ENCODE measurements at regions not wholly inside any gene's neighbourhood (a gene's known extent, or its start where the extent isn't known, plus 50 kb on each side); places are given as distances from the start of the nearest gene placed in this dataset.

DNA sequence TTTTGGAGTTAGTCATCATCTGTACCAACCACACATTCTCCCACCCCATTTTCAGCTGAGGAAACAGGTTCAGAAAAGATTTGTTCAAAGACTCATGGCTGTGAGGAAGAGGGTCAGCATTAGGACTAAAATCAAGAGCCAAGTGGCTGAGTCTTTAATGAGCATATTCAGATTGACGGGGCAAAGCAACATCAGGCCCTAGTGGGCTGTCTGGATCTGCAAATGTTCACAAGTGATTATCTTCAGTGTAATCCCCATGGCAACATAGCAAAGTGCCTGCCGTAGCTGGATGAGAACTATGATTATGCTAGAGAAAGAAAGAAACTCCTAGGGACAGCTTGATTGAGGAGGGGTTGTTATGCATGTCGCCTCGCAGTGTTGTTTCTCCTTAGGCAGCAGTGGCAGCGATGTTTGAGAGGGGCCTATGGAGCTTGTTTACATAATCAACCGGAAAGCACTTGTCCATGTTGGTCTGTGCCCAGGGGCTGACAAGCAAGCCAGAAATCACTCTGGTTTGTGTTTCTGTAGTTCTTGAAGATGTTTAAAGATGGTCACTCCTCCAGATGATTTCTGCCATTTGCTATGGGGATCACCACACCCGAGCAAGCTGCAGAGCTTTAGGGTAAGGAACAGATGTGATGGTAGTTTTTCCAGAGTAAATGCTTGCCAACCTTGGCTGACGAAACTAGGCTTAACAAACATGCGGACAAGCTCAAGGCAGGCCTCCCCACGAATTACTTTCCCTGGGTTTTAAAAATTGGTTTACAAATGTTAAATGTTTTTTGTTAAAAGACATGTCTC is 124.3 kb upstream of the MLIP start:
- peak overlapping the region; percentile 37; the same call in 1 of the 2 replicates for H3K27ac Mint-ChIP-seq
- DNase-seq (ENCODE audit: low spot score) (no peak), ATAC-seq (peak; percentile 53)
- no peak overlapping the region for H3K4me3 Mint-ChIP-seq
- no peaks in the 10 kb centered on the region for H3K27me3 Mint-ChIP-seq (ENCODE audit: low read depth)
- H3K9me3 Mint-ChIP-seq: no peaks in the 10 kb centered on the region
- CTCF ChIA-PET: interaction anchor here (0.7 to 3.7 kb wide), 21 partner anchors 8 to 1005 kb away, joined by 3 to 35 read pairs (median 4); no protein-coding TSS in a partner anchor
- H3K36me3 Mint-ChIP-seq: no peaks in the 10 kb centered on the region
- H3K4me1 Mint-ChIP-seq: peaks cover 25% of the 10 kb centered on the region
- POLR2A ChIA-PET: interaction anchor here (0.6 kb wide), 1 partner anchor 12 kb away, joined by 3 read pairs; no protein-coding TSS in a partner anchor
- TF ChIP-seq PRRX2 (CRISPR knock-in tag; IDR thresholded peaks at IDR 0.05) (no peak), NFE2L1 (CRISPR knock-in tag; IDR thresholded peaks at IDR 0.05) (no peak), ZNF219 (CRISPR knock-in tag; IDR thresholded peaks at IDR 0.05; ENCODE audit: borderline replicate concordance) (no peak), CBFB (CRISPR knock-in tag; IDR thresholded peaks at IDR 0.05; ENCODE audit: low read depth) (no peak), RELA (CRISPR knock-in tag; IDR thresholded peaks at IDR 0.05; ENCODE audit: borderline replicate concordance) (no peak)
- TF ChIP-seq, protein P1, sequence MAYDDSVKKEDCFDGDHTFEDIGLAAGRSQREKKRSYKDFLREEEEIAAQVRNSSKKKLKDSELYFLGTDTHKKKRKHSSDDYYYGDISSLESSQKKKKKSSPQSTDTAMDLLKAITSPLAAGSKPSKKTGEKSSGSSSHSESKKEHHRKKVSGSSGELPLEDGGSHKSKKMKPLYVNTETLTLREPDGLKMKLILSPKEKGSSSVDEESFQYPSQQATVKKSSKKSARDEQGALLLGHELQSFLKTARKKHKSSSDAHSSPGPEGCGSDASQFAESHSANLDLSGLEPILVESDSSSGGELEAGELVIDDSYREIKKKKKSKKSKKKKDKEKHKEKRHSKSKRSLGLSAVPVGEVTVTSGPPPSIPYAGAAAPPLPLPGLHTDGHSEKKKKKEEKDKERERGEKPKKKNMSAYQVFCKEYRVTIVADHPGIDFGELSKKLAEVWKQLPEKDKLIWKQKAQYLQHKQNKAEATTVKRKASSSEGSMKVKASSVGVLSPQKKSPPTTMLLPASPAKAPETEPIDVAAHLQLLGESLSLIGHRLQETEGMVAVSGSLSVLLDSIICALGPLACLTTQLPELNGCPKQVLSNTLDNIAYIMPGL (CRISPR knock-in tag; IDR thresholded peaks at IDR 0.05): no peak

DNA sequence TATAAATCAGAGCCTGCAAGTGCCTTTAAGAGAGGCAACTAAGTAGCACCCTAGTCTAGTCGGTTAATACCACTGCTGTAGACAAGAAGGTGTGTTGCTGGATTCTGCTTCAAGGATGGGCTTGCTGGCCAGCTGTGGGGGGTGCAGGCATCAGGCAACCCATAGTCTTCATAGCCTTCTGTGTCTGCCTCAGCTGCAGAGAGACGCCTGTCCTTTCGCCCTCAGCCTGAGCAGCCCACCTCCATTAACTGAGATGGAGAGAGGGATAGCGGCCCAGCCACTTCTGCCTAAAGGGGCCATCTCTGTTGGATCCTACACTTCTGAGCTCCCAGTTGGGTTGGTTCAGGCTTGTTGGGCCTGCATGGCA is 123.7 kb upstream of the MLIP start:
- H3K9me3 Mint-ChIP-seq: no peaks in the 10 kb centered on the region
- DNase-seq (ENCODE audit: low spot score) (no peak), ATAC-seq (no peak)
- ChIA-PET CTCF (interaction anchor here (0.7 to 3.7 kb wide), 10 partner anchors 10 to 1005 kb away, joined by 3 to 35 read pairs (median 5); no protein-coding TSS in a partner anchor), POLR2A (no interaction called here)
- H3K4me3 Mint-ChIP-seq: no peak overlapping the region
- TF ChIP-seq ZNF317 (CRISPR knock-in tag; IDR thresholded peaks at IDR 0.05; ENCODE audit: borderline replicate concordance, low read depth) (no peak), ZBTB21 (CRISPR knock-in tag; IDR thresholded peaks at IDR 0.05; ENCODE audit: borderline replicate concordance) (no peak), ZNF263 (CRISPR knock-in tag; IDR thresholded peaks at IDR 0.05; ENCODE audit: low read depth) (no peak), NFE2L1 (CRISPR knock-in tag; IDR thresholded peaks at IDR 0.05) (no peak), KAT7 (CRISPR knock-in tag; IDR thresholded peaks at IDR 0.05; ENCODE audit: borderline replicate concordance) (no peak), ZNF232 (CRISPR knock-in tag; IDR thresholded peaks at IDR 0.05) (no peak), SMAD3 (CRISPR knock-in tag; IDR thresholded peaks at IDR 0.05; ENCODE audit: borderline replicate concordance) (no peak)
- TF ChIP-seq, protein P2, sequence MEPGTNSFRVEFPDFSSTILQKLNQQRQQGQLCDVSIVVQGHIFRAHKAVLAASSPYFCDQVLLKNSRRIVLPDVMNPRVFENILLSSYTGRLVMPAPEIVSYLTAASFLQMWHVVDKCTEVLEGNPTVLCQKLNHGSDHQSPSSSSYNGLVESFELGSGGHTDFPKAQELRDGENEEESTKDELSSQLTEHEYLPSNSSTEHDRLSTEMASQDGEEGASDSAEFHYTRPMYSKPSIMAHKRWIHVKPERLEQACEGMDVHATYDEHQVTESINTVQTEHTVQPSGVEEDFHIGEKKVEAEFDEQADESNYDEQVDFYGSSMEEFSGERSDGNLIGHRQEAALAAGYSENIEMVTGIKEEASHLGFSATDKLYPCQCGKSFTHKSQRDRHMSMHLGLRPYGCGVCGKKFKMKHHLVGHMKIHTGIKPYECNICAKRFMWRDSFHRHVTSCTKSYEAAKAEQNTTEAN (CRISPR knock-in tag; IDR thresholded peaks at IDR 0.05): no peak
- TF ChIP-seq, protein P3, sequence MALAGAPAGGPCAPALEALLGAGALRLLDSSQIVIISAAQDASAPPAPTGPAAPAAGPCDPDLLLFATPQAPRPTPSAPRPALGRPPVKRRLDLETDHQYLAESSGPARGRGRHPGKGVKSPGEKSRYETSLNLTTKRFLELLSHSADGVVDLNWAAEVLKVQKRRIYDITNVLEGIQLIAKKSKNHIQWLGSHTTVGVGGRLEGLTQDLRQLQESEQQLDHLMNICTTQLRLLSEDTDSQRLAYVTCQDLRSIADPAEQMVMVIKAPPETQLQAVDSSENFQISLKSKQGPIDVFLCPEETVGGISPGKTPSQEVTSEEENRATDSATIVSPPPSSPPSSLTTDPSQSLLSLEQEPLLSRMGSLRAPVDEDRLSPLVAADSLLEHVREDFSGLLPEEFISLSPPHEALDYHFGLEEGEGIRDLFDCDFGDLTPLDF (CRISPR knock-in tag; IDR thresholded peaks at IDR 0.05): no peak
- TF ChIP-seq, protein P4, sequence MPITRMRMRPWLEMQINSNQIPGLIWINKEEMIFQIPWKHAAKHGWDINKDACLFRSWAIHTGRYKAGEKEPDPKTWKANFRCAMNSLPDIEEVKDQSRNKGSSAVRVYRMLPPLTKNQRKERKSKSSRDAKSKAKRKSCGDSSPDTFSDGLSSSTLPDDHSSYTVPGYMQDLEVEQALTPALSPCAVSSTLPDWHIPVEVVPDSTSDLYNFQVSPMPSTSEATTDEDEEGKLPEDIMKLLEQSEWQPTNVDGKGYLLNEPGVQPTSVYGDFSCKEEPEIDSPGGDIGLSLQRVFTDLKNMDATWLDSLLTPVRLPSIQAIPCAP (CRISPR knock-in tag; IDR thresholded peaks at IDR 0.05): no peak
- TF ChIP-seq, protein P5, sequence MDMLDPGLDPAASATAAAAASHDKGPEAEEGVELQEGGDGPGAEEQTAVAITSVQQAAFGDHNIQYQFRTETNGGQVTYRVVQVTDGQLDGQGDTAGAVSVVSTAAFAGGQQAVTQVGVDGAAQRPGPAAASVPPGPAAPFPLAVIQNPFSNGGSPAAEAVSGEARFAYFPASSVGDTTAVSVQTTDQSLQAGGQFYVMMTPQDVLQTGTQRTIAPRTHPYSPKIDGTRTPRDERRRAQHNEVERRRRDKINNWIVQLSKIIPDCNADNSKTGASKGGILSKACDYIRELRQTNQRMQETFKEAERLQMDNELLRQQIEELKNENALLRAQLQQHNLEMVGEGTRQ (CRISPR knock-in tag; IDR thresholded peaks at IDR 0.05): no peak
- TF ChIP-seq, protein P6, sequence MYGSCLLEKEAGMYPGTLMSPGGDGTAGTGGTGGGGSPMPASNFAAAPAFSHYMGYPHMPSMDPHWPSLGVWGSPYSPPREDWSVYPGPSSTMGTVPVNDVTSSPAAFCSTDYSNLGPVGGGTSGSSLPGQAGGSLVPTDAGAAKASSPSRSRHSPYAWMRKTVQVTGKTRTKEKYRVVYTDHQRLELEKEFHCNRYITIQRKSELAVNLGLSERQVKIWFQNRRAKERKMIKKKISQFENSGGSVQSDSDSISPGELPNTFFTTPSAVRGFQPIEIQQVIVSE (CRISPR knock-in tag; IDR thresholded peaks at IDR 0.05; ENCODE audit: borderline replicate concordance): no peak
- TF ChIP-seq, protein P7, sequence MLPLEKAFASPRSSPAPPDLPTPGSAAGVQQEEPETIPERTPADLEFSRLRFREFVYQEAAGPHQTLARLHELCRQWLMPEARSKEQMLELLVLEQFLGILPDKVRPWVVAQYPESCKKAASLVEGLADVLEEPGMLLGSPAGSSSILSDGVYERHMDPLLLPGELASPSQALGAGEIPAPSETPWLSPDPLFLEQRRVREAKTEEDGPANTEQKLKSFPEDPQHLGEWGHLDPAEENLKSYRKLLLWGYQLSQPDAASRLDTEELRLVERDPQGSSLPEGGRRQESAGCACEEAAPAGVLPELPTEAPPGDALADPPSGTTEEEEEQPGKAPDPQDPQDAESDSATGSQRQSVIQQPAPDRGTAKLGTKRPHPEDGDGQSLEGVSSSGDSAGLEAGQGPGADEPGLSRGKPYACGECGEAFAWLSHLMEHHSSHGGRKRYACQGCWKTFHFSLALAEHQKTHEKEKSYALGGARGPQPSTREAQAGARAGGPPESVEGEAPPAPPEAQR (CRISPR knock-in tag; IDR thresholded peaks at IDR 0.05): no peak
- H3K36me3 Mint-ChIP-seq: no peaks in the 10 kb centered on the region
- H3K27me3 Mint-ChIP-seq (ENCODE audit: low read depth): no peaks in the 10 kb centered on the region
- H3K27ac Mint-ChIP-seq: no peak overlapping the region
- H3K4me1 Mint-ChIP-seq: peaks cover 25% of the 10 kb centered on the region

Data from WTC11 (cell line).